AG04449 (cell line): ENCODE measurements at regions not wholly inside any gene's neighbourhood (a gene's known extent, or its start where the extent isn't known, plus 50 kb on each side); places are given as distances from the start of the nearest gene placed in this dataset.
"Not testable (repeated sequence)": the region's sequence is repeated elsewhere in the genome, so short reads cannot be mapped to it uniquely, and the experiment has no call there.

ENCODE experiments used
- CTCF ChIA-PET: fragments of 350-600 bp; formaldehyde crosslinking; extraction: SDS; loops from one replicate; lab custom pipeline; 2021; ENCODE audit warnings: antibody characterized with exemption; lab: Yijun Ruan, JAX
- POLR2A ChIA-PET: fragments of 400-600, 350-600 bp; formaldehyde crosslinking; extraction: SDS; loops from one replicate; lab custom pipeline; 2020; ENCODE audit warnings: antibody characterized with exemption, inconsistent platforms; lab: Yijun Ruan, JAX
- DNase-seq: peaks from one replicate; pipeline ENCODE4 v3.0.0-alpha.2; 2010; ENCODE audit warnings: low read depth, low spot score
- H3K4me3 ChIP-seq: 2 replicates; pipeline ENCODE4 v1.5.1; 2011; ENCODE audit warnings: low read depth, mild to moderate bottlenecking, control low read depth, low read length
- CTCF ChIP-seq: IDR thresholded peaks from one replicate; pipeline ENCODE4 v1.5.1; 2011; ENCODE audit warnings: mild to moderate bottlenecking, moderate library complexity, low read length, control low read depth, inconsistent platforms; ENCODE audit not compliant: insufficient read depth; ENCODE audit errors: missing control alignments

GRCh38 chr21:25531538-25532250 lies 75.6 kb downstream of the MRPL39 start:
- DNase-seq, H3K4me3 ChIP-seq, POLR2A ChIA-PET, CTCF ChIA-PET: not testable (repeated sequence)

GRCh38 chr21:25528515-25528914 lies 78.8 kb downstream of the MRPL39 start:
- no peak for DNase-seq
- no peak overlapping the region for H3K4me3 ChIP-seq
- ChIA-PET CTCF (no interaction called here), POLR2A (no interaction called here)
- no peak for TF ChIP-seq CTCF

GRCh38 chr21:25518491-25518911 lies 88.8 kb downstream of the MRPL39 start:
- no peak for TF ChIP-seq CTCF
- no peak overlapping the region for H3K4me3 ChIP-seq
- CTCF ChIA-PET: no interaction called here
- DNase-seq: no peak
- POLR2A ChIA-PET: no interaction called here

GRCh38 chr21:25515484-25516405 lies 91.5 kb downstream of the MRPL39 start:
- no peak overlapping the region for H3K4me3 ChIP-seq
- ChIA-PET POLR2A (interaction anchor here (0.7 kb wide), 1 partner anchor 9 kb away, joined by 3 read pairs; no protein-coding TSS in a partner anchor), CTCF (no interaction called here)
- no peak for TF ChIP-seq CTCF
- DNase-seq: peak; percentile 19

GRCh38 chr21:25513810-25514209 lies 93.5 kb downstream of the MRPL39 start:
- ChIA-PET CTCF (no interaction called here), POLR2A (no interaction called here)
- no peak for TF ChIP-seq CTCF
- no peak for DNase-seq
- no peak overlapping the region for H3K4me3 ChIP-seq

- no peak overlapping the region for H3K4me3 ChIP-seq
- CTCF ChIA-PET: no interaction called here
- POLR2A ChIA-PET: no interaction called here
- DNase-seq: no peak
- no peak for TF ChIP-seq CTCF
Observed at GRCh38 chr21:25512095-25513081, 94.9 kb downstream of the MRPL39 start.
